Neural cell (in vitro differentiated cells): ENCODE measurements at regions not wholly inside any gene's neighbourhood (a gene's known extent, or its start where the extent isn't known, plus 50 kb on each side); places are given as distances from the start of the nearest gene placed in this dataset.

Source experiments
- CTCF ChIP-seq: fragments of 450-650 bp; IDR thresholded peaks from 2 replicates; pipeline ENCODE4 v1.5.1; 2014; ENCODE audit warnings: antibody characterized with exemption, mild to moderate bottlenecking, moderate library complexity; ENCODE audit not compliant: poor library complexity, severe bottlenecking
- EP300 ChIP-seq: fragments of 450-650 bp; conservative IDR thresholded peaks from 2 replicates; pipeline ENCODE4 v1.6.1; 2014; ENCODE audit warnings: antibody characterized with exemption, mild to moderate bottlenecking, moderate library complexity; ENCODE audit not compliant: poor library complexity, severe bottlenecking
- EZH2 ChIP-seq: fragments of 200-600, 300-800 bp; shearing (Covaris generic), sonication (generic); IDR thresholded peaks from 2 replicates; pipeline ENCODE4 v1.6.1; 2014; ENCODE audit warnings: antibody characterized with exemption, low read length, borderline replicate concordance, mild to moderate bottlenecking; ENCODE audit not compliant: insufficient read depth, poor library complexity, severe bottlenecking
- POLR2AphosphoS5 ChIP-seq: IDR thresholded peaks from 2 replicates; pipeline ENCODE4 v1.6.1; 2012
- RAD21 ChIP-seq: fragments of 450-650 bp; conservative IDR thresholded peaks from 2 replicates; pipeline ENCODE4 v1.6.1; 2014; ENCODE audit warnings: antibody characterized with exemption, mild to moderate bottlenecking, moderate library complexity
- TAF1 ChIP-seq: IDR thresholded peaks from 2 replicates; pipeline ENCODE4 v1.6.1; 2012; ENCODE audit warnings: low read depth

- TF ChIP-seq CTCF, result no peak
- no peak for TF ChIP-seq RAD21
- TF ChIP-seq EP300, result no peak
- TF ChIP-seq TAF1, result no peak
- no peak for TF ChIP-seq EZH2
- no peak for TF ChIP-seq POLR2AphosphoS5
Observed at GRCh38 chr7:18363751-18364380, 131.7 kb upstream of the HDAC9 start.
